ENCODE measurements at regions not wholly inside any gene's neighbourhood (a gene's known extent, or its start where the extent isn't known, plus 50 kb on each side); places are given as distances from the start of the nearest gene placed in this dataset.

GRCh38 chr5:53239301-53239990 is 129.9 kb upstream of the MOCS2 start:
- Mint-ChIP-seq H3K27ac (no peak overlapping the region), H3K4me3 (no peak overlapping the region), H3K36me3 (no peaks in the 10 kb centered on the region), H3K4me1 (ENCODE audit: low read depth in 2 of 2) (no peaks in the 10 kb centered on the region), H3K9me3 (no peaks in the 10 kb centered on the region), H3K27me3 (no peaks in the 10 kb centered on the region)
- ATAC-seq (no peak), DNase-seq (ENCODE audit: low spot score) (no peak)

GRCh38 chr5:53240661-53241060 is 131.1 kb upstream of the MOCS2 start:
- Mint-ChIP-seq H3K27ac (no peak overlapping the region), H3K9me3 (no peaks in the 10 kb centered on the region), H3K4me3 (no peak overlapping the region), H3K27me3 (no peaks in the 10 kb centered on the region), H3K4me1 (ENCODE audit: low read depth in 2 of 2) (no peaks in the 10 kb centered on the region), H3K36me3 (no peaks in the 10 kb centered on the region)
- ATAC-seq (no peak), DNase-seq (ENCODE audit: low spot score) (no peak)

- ATAC-seq (no peak), DNase-seq (ENCODE audit: low spot score) (no peak)
- H3K27me3 Mint-ChIP-seq = no peaks in the 10 kb centered on the region
- H3K27ac Mint-ChIP-seq = no peak overlapping the region
- no peaks in the 10 kb centered on the region for H3K9me3 Mint-ChIP-seq
- no peak overlapping the region for H3K4me3 Mint-ChIP-seq
- no peaks in the 10 kb centered on the region for H3K36me3 Mint-ChIP-seq
- H3K4me1 Mint-ChIP-seq (ENCODE audit: low read depth in 2 of 2) = no peaks in the 10 kb centered on the region
Measured at GRCh38 chr5:53241572-53241971, 132.0 kb upstream of the MOCS2 start.

DNA sequence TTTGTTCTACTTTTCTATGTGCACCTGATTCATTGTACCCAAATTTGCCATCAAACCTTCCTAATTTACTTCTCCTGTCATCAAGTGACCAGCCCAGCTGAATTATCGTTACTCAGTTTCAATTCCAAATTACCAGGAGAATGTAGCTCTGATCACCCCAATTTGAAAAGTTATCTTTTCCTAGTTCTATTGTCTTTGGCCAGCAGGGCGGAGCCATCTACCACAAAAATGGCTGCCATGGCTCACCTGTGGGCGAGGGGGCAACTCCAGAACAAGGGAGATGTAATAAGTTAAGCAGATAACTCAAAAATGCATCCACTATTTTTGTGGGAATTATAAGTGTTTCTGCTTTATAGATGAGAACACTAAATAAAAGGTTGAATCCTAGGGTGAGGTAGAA is 133.8 kb upstream of the MOCS2 start:
- H3K36me3 Mint-ChIP-seq = no peaks in the 10 kb centered on the region
- ATAC-seq (no peak), DNase-seq (ENCODE audit: low spot score) (no peak)
- H3K4me1 Mint-ChIP-seq (ENCODE audit: low read depth in 2 of 2) = no peaks in the 10 kb centered on the region
- no peaks in the 10 kb centered on the region for H3K9me3 Mint-ChIP-seq
- no peaks in the 10 kb centered on the region for H3K27me3 Mint-ChIP-seq
- H3K4me3 Mint-ChIP-seq = no peak overlapping the region
- no peak overlapping the region for H3K27ac Mint-ChIP-seq

DNA sequence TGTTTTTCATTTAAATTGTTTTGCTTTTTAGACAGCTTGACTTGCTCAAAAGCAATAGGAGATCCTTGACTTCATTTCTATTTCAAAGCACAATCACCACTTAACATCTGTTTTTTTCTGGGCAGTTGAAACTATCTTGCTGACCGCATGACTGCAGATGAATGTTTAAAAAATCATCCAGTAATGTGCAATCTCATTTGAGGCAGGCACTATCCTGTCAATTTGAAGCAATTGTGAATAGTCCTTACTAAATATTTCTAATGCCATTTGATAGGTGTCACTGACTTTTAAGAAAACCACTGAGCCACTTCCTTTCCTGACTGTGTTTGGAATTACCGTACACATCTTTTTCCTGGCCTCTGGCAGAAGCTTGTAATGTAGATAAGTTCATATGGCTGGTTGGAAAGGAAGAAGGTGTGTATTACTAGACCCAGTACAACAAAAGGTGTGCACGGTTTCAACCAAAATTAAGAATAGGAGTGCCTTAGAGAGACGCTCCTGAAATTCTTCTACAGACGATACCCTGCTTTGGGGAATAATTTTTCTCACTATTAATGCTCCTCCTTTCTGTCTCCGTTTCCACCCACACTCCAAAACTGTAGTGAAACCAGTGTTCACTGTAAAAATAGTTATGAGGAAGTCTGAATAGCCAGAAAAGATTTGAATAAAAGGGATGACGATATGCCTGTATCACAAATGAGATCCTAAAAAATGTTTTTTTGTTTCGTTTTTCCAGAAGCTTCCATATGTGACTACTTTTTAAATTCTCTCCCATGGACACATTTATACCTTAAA is 136.7 kb upstream of the MOCS2 start:
- Mint-ChIP-seq H3K4me1 (ENCODE audit: low read depth in 2 of 2) (no peaks in the 10 kb centered on the region), H3K27ac (no peak overlapping the region), H3K36me3 (no peaks in the 10 kb centered on the region), H3K9me3 (no peaks in the 10 kb centered on the region), H3K4me3 (no peak overlapping the region), H3K27me3 (no peaks in the 10 kb centered on the region)
- ATAC-seq = no peak
- no peak for DNase-seq (ENCODE audit: low spot score)

DNA sequence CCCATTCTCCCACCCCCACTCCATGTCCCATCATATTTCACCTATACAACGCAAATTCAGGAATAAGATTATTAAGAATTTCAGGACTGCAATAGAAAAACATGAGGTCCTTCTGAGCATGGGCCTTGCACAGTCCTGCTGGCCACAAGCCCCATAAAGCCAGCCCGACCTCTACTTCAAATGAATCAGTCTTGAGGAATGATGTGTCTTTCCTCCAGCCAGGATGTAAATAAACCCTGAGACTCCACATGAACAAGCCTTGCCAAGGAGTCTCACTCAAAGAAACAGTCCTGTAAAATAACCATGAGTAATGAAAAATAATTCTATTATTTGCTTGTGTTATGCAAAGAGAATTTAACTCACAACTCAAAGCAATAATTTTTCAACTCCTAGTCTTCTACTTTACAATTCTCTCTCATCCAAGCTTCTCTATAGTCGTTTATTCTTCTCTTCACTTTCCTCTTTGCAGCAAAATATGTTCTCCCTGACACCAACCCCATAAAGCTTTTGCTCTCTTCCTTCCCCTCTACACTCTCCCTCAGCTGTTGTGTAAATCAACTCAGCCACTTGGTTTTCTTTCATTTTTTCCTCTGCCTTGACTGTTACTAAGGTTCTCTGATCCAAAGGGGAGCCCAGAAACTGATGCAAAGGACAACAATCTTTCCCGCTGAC is 140.1 kb upstream of the MOCS2 start:
- ATAC-seq (no peak), DNase-seq (ENCODE audit: low spot score) (no peak)
- no peak overlapping the region for H3K27ac Mint-ChIP-seq
- no peaks in the 10 kb centered on the region for H3K27me3 Mint-ChIP-seq
- no peaks in the 10 kb centered on the region for H3K36me3 Mint-ChIP-seq
- H3K4me3 Mint-ChIP-seq = no peak overlapping the region
- no peaks in the 10 kb centered on the region for H3K4me1 Mint-ChIP-seq (ENCODE audit: low read depth in 2 of 2)
- H3K9me3 Mint-ChIP-seq = no peaks in the 10 kb centered on the region

GRCh38 chr5:53250201-53250550 is 140.6 kb upstream of the MOCS2 start:
- Mint-ChIP-seq H3K36me3 (no peaks in the 10 kb centered on the region), H3K27ac (no peak overlapping the region), H3K27me3 (no peaks in the 10 kb centered on the region), H3K4me3 (no peak overlapping the region), H3K9me3 (no peaks in the 10 kb centered on the region), H3K4me1 (ENCODE audit: low read depth in 2 of 2) (no peaks in the 10 kb centered on the region)
- DNase-seq (ENCODE audit: low spot score) = no peak
- ATAC-seq = no peak

- ATAC-seq (peak; percentile 32 to 43), DNase-seq (ENCODE audit: low spot score) (no peak)
- H3K27me3 Mint-ChIP-seq = peaks cover 0 to 12% of the 10 kb centered on the region in 2 donors
- H3K4me1 Mint-ChIP-seq (ENCODE audit: low read depth in 2 of 2) = no peaks in the 10 kb centered on the region
- no peaks in the 10 kb centered on the region for H3K9me3 Mint-ChIP-seq
- no peaks in the 10 kb centered on the region for H3K36me3 Mint-ChIP-seq
- no peak overlapping the region for H3K27ac Mint-ChIP-seq
- H3K4me3 Mint-ChIP-seq = no peak overlapping the region
Measured at GRCh38 chr5:53253421-53253871, 143.9 kb upstream of the MOCS2 start.

DNA sequence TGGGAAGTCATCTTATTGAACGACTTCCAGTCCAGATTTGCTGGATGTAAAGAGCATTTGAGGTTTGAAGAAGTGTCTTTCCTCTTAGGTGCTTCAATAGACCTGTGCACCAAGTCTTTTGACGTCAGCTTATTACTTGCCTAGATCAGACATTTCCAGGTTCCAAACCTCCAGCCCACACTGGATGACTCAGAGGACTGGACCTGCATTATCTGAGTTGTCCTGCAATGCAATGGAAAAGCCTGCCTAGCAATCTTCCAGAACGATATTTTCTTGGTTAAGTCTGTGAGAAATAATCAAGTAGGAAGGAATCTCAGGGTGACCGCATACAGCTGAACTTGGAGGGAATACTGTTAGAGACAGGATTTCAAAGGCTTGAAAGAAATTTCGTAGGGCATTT is 147.2 kb upstream of the MOCS2 start:
- H3K4me1 Mint-ChIP-seq (ENCODE audit: low read depth in 2 of 2) = no peaks in the 10 kb centered on the region
- H3K27ac Mint-ChIP-seq = no peak overlapping the region
- H3K27me3 Mint-ChIP-seq = peaks cover 0 to 12% of the 10 kb centered on the region in 2 donors
- no peaks in the 10 kb centered on the region for H3K36me3 Mint-ChIP-seq
- H3K4me3 Mint-ChIP-seq = no peak overlapping the region
- DNase-seq (ENCODE audit: low spot score) (no peak), ATAC-seq (no peak)
- peaks cover 3% of the 10 kb centered on the region for H3K9me3 Mint-ChIP-seq

- Mint-ChIP-seq H3K27me3 (peaks cover 0 to 12% of the 10 kb centered on the region in 2 donors), H3K4me3 (no peak overlapping the region), H3K36me3 (no peaks in the 10 kb centered on the region), H3K9me3 (peaks cover 3% of the 10 kb centered on the region), H3K4me1 (ENCODE audit: low read depth in 2 of 2) (no peaks in the 10 kb centered on the region), H3K27ac (no peak overlapping the region)
- no peak for DNase-seq (ENCODE audit: low spot score)
- ATAC-seq = no peak
Measured at GRCh38 chr5:53257806-53258373, 148.3 kb upstream of the MOCS2 start.

- ATAC-seq (no peak), DNase-seq (ENCODE audit: low spot score) (no peak)
- Mint-ChIP-seq H3K4me3 (no peak overlapping the region), H3K27me3 (peaks cover 0 to 12% of the 10 kb centered on the region in 2 donors), H3K27ac (no peak overlapping the region), H3K36me3 (no peaks in the 10 kb centered on the region), H3K9me3 (peaks cover 7% of the 10 kb centered on the region), H3K4me1 (ENCODE audit: low read depth in 2 of 2) (no peaks in the 10 kb centered on the region)
Measured at GRCh38 chr5:53259176-53259575, 149.6 kb upstream of the MOCS2 start.

DNA sequence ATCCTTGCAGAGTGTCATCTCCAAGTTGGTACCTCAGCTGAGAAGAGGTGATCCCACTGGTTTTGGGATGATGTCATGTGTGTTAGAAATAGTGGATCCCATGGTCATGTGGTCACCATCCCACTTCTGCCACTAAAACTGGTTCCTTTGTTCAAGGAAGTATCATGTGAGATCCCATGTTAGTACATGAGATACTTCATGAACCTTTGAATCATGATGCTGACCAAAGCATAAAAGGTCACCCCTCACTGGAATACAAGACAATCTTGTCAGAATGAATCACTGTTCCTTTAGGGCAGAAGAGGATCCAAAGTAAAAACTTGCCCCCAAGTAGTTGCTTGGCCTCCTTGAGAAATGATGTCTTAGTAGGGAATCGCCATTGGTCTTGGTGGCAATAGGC is 150.9 kb upstream of the MOCS2 start:
- no peak for DNase-seq (ENCODE audit: low spot score)
- no peak for ATAC-seq
- Mint-ChIP-seq H3K4me1 (ENCODE audit: low read depth in 2 of 2) (no peaks in the 10 kb centered on the region), H3K4me3 (no peak overlapping the region), H3K9me3 (peaks cover 8% of the 10 kb centered on the region), H3K27me3 (peaks cover 0 to 14% of the 10 kb centered on the region in 2 donors), H3K27ac (no peak overlapping the region), H3K36me3 (no peaks in the 10 kb centered on the region)

DNA sequence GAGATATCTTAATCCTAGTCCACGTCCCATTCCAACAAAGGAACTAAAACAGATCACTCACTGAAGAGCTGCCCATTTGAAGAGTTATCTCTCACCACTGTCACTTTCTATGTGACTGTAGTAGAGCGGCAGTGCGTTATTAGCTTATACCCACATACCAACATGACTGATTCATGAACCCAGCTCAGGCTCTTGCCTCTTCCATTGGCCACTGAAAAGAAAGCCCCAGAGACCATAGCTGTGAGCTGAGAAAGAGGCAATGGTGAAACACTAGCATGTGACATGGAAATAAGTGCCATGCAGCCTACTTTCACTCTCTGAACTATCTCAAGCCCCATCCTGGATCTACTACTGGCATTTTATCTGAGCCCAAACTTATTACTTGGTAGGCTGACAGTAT is 151.7 kb upstream of the MOCS2 start:
- H3K36me3 Mint-ChIP-seq = no peaks in the 10 kb centered on the region
- H3K9me3 Mint-ChIP-seq = peaks cover 11% of the 10 kb centered on the region
- no peaks in the 10 kb centered on the region for H3K4me1 Mint-ChIP-seq (ENCODE audit: low read depth in 2 of 2)
- no peak overlapping the region for H3K4me3 Mint-ChIP-seq
- no peak for ATAC-seq
- no peak overlapping the region for H3K27ac Mint-ChIP-seq
- peaks cover 0 to 15% of the 10 kb centered on the region in 2 donors for H3K27me3 Mint-ChIP-seq
- DNase-seq (ENCODE audit: low spot score) = no peak

Measured in natural killer cell treated with Interleukin-12 subunit alpha and Interleukin-12 subunit beta and Interleukin-15 and Interleukin-18, amount 100 ng/mL, for 72 hours (primary cell).